PC-9 (cell line): ENCODE measurements at regions not wholly inside any gene's neighbourhood (a gene's known extent, or its start where the extent isn't known, plus 50 kb on each side); places are given as distances from the start of the nearest gene placed in this dataset.

ENCODE experiments used
- CTCF ChIP-seq: fragments of 200-600 bp; sonication (generic); conservative IDR thresholded peaks from 2 replicates; pipeline ENCODE4 v1.6.1; 2017; ENCODE audit warnings: mixed run types, antibody characterized with exemption, mild to moderate bottlenecking, moderate library complexity
- EZH2 ChIP-seq: fragments of 200-600 bp; sonication (generic); IDR thresholded peaks from 2 replicates; pipeline ENCODE4 v1.8.0; 2017; ENCODE audit warnings: antibody characterized with exemption, low read depth

DNA sequence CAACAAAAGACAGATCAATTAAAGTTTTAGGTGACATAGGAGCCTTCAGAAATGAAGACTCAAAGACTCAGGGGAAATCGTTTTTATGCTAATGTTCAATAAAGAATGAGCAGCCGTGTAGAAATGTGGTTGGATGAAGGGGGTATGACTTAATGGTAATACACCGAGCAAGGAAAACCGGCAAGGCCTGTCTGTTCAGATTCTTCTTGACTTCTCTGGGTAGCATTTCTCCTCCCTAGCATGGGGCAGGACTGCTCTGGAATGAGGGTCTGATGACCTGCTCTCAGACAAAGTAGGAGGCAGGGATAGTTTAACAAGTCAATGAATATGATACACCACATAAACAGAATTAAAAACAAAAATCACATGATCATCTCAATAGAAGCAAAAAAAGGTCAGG, 487.4 kb downstream of the ZNF608 start:
- no peak for TF ChIP-seq EZH2
- no peak for TF ChIP-seq CTCF
